AG08395 (cell line): ENCODE measurements at regions not wholly inside any gene's neighbourhood (a gene's known extent, or its start where the extent isn't known, plus 50 kb on each side); places are given as distances from the start of the nearest gene placed in this dataset.
"Not testable (repeated sequence)": the region's sequence is repeated elsewhere in the genome, so short reads cannot be mapped to it uniquely, and the experiment has no call there.

Experiments
- DNase-seq: peaks from one replicate; pipeline ENCODE4 v3.0.0; 2012; ENCODE audit warnings: mixed read lengths, low spot score

DNA sequence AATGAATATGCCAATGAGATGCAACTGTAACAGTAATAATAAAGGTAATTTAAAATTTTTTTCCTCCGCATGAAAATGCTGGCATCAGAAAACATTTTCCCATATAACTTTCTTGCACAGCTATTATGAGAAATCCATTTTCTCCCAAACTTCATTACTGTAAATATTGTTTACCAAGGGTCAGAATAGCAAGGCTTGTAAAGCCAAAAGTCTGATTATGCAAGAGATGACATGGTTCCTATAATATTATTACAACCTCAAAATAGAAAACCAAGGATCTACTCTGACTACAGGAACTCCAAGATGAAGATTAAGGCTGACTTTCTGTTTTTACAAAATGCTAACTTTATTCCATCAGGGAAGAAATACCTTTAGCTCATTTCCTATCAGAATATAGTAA, 162.7 kb upstream of the CDK1 start:
- DNase-seq, result no peak

DNA sequence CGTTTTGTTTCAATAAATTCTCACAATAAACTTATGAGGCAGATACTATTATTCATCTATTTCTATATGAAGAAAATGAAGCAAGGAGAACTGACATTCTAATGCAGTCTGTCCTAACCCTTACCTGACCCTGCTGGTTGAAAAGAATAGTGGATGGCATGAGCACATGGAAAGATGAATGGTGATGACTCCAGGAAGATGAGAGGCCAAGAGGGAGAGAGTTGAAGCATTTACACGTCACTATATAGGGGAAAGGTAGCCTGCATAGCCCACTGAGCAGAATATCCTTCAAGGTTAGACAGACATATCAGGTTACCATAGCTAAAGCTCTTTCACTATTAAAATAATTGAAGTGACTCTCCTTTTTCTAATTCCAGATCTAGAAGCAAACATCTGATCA, 163.9 kb upstream of the CDK1 start:
- DNase-seq, result no peak

DNA sequence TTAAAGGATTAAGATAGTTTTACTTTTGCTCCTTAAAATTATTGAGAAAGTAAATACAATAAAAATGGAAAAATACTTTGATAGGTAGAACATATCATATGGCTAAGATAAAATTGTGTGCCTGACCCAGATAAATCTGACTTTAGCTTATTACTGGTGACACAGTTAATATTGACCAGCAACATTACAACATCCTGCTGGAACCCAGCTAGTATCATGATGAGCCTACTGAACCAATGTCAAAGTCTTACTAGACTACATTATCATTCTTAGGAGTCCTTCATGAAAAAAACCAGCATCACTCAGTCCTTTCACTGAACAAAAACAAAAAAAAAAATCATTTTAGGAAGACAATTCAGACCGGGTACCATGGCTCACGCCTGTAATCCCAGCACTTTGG, 164.8 kb upstream of the CDK1 start:
- DNase-seq, result no peak

DNA sequence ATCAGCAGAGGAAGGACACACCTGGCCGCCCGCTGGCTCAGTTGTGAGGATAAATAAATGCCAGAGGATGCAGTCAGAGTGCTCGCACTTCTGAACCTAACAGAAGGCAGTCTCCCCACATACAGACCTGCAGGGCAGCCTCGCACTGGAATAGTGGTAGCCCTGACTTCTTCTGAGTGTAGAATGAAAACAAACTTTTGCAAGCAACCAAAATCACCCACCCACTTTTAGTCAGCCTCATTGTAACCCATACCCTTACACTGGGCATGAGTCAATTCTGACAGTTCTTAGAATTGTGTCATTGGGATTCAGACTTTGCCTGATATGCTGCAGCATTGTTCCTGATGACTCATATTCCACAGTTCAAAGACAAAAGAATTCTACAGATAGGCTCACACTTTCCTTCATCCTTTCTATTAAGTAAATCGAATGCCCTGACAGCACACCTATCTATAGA, 167.0 kb upstream of the CDK1 start:
- peak; percentile 71 for DNase-seq

DNA sequence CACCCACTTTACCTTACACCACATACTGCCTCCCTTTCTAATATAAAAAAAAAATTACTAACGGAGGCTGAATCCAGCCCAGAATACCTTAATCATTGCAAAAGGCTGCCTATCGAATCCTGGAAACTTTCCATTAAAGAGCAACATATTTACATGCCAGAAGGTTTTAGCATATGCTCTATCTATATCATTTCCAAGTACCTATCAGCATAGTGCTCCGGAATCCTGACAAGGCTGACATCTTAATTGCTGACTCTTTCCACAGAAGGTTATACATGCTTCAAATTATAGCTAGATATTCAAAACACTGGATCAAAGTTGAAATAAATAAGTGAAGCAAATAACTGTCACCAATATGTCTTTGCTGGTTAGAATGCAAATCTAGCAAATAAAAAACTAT, 170.9 kb upstream of the CDK1 start:
- no peak for DNase-seq

DNA sequence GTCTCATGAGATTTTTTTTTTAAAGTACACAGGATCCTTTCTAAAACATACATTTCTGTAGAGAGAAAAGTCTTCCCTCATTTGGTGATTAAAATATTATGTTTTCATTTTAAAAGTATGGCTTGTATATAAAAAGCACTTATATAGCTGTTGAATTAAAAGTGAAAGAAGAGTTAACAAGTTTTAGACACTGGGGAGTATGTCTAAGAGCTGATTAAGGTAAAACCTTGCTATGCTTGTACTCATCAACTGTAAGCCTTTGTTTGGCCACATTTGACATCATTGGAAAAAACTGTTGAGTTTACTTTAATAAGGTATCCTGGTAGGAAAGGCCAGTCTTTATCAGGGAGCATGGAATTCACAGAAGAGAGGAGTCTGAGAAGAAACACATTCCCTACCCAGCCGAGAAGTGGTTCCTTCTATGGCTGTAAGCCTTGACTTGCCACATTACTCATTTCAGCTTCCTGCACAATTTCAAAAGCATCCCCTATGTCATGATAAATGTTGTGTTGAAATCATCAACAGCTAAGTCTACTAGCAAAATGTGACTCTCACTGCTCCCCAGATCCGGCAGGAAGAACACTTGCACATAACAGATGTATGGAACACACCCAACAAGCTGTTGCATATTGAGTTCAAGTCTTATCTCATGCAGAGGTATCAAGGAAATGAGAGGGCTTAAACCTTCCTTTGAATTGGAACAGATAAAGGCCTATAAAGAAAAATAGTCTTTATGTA, 171.8 kb upstream of the CDK1 start:
- DNase-seq, result peak; percentile 14

DNA sequence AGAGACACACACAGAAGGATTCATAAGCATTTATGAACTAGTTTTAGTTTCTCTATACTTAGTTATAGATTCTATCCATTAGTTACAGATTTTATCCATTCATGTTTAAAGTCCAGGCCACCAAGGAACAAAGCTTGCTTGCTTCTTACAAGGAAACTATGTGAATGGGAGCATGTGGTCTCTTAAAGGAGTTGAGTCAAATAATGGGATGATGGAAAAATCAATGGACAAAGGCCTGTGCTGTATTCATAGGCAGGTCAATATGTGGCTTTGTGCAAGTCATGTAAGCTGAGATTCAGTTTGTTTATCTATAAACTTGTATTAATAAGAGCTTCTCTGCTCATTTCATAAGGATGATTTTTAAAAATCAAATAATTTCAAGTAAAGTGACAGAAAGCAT, 172.8 kb upstream of the CDK1 start:
- no peak for DNase-seq

DNA sequence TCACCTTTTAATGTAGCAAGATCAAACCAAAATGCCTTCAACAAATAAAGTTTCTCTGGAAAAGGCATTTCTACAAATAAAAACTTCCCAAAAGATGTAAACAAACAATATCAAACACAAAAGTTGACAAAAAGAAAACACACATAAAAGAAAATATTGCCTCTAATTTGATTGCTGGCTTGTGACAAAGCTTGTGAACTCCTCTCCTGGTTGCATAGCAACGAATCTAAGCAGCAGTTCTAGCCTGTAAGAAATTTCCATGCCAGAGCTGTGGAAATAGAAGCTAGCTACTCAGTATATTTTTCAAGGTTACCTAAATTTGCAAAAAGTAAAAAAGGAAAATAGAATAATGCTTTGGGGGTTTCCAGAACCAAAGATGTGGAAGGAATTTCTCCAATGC, 173.9 kb upstream of the CDK1 start:
- no peak for DNase-seq

DNA sequence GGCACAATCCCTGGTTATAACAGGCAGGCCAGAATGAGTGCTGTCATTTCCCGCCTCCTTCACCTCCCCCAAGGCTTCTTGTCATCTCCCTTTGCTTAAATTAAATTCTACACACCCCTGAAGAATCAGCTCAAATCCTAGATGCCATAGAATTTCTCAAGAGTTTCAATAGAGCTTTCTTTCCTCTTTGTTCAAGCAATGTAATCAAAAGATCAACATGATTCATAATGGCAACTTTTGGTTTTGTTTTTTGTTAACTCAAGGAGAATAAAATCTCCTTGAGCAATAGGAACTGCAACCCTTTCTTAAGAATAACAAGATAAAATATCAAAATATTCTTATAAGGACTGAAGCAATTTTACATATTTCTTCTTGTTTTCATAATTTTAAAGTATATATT, 180.8 kb upstream of the CDK1 start:
- DNase-seq, result no peak

DNA sequence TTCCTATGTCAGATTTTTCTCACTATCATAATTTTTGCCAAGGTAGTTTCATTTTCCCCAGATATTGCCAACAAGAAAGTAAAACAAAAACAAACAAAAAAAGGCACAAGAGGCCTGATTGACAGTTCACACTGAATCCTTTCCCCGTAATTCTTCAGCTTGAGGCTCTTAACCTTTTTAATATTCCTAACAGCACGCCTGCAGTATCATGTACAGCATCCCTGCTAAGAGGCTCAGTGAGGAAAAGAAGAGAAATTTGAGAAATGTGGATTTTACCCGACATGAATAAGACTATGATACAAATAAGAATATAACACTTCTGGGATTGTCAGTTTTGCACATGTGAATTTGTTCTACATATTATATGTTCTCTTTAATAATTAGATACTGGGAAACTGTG, 182.4 kb upstream of the CDK1 start:
- no peak for DNase-seq

DNA sequence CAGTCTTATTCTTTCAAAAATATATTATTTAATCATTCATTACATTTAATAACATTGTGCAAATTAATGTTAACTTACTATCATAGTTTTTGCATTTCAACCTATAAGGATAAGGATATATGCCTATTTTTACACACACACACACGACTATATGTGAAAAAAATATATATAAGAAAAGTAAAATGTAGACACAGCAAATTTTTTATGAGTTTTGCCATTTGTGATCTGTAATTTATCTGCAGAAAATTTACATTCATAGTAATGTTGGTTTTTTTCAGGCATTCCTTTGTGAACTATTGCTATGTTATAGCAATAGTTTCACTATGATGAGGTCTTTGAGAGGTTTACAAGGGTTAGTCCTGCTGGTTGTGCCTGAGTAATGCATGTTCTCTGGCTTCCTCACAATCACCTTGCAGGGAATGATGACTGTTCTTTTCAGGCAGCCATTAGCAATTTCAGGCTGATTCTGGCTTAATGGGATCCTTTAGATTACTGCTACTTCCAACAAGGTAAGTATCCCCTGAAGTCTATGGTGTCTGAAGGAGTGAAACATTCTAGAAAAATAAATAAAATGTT, 183.7 kb upstream of the CDK1 start:
- DNase-seq, result no peak

DNA sequence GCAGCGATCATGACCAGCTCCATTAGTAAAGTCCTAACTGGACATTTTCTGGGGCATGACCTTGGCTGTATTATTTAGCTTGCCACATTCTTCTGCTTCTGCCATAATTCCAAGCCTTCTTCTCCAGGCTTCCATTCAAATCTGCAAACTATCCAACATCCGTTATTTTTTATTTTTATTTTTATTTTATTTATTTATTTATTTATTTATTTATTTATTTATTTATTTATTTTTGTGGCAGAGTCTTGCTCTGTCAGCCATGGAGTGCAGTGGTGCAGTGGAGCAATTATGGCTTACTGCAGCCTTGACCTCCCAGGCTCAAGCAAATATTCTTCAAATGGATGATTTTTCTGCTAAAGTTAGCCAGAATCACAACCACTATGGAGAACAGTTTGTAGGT, 187.2 kb upstream of the CDK1 start:
- DNase-seq, result no peak

DNA sequence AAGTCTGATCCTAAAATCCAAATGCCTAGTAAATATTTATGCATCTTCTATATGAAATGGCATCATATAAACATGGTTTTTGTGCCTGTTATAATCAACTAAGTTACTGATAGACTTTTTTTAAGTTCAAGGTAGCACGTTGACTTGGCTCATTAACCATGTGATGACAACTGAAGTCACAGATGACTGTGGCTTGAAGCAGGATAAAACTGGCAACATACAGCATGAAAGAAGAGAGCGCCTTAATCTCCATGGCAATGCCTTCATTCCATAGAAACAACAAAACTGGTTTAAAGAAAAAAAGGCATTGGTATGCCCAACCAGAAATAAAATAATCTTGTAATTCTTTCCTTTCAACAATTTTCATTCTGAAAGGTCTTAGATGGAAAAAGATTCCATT, 188.9 kb upstream of the CDK1 start:
- no peak for DNase-seq

DNA sequence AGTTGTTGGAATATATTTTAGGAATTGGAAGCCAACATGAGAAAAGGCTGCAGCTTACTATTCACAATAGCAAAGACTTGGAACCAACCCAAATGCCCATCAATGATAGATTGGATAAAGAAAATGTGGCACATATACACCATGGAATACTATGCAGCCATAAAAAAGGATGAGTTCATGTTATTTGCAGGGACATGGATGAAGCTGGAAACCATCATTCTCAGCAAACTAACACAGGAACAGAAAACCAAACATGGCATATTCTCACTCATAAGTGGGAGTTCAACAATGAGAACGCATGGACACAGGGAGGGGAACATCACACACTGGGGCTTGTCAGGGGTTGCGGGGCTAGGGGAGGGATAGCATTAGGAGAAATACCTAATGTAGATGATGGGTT, 192.1 kb upstream of the ANK3 start:
- DNase-seq, result not testable (repeated sequence)

DNA sequence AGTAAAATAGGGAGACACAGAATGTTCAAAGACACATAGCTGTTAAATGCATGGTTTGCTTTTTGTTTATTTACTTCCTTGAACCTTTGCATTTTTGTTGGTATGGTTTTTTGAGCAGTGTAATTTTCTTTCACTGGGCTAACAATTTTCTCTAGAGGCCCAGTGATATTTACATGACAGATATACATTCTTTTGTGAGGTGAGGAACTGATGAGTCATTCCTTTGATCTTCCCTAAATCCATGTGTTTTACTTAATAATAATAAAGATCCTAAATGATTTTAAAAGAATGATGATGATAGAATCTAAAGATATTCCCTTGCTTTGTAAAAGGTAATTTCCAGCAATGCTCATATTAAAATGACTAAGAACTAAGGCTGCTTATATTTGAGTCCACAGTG, 188.5 kb upstream of the ANK3 start:
- no peak for DNase-seq

DNA sequence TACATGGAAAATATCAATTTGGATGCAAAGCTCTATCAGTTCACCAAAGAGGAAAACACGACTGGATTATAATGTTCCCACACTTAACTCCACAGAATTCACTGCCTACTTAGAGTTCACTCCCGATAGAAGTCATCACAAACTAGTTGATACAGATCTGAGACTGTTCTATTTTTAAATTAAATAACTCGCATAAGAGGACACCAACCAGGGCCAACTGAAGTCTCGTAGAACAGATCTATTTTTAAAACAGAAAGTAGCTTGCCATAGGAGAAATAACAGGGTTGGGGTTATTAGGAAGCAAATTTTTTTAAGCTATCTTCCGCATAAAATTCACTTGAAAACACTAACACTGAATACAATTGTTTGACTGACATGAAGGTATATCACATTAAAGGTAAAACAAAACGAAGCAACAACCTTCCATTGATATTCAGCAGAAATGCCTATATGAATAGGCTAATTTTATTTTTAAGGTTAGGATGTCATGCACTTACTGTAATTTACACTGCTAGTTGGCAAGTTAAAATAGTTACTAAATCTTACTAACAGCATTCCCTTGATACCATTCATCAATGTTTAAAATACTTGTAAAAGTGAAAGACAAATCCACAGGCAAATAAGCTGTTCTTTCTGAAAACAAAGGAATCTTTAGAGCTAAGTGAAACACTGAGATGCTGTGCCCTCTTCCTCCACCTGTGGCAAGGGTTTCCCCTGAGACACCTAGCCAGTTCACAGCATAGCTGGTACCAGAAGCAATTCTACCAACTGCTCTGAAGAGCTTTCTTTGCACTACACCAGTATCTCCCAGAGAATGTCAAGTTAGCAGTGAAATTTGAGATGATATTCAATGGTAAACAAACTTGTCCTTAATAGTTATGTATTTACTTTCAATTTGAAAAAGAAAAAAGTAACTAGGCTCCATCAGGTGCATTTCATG, 186.7 kb upstream of the ANK3 start:
- DNase-seq, result no peak

DNA sequence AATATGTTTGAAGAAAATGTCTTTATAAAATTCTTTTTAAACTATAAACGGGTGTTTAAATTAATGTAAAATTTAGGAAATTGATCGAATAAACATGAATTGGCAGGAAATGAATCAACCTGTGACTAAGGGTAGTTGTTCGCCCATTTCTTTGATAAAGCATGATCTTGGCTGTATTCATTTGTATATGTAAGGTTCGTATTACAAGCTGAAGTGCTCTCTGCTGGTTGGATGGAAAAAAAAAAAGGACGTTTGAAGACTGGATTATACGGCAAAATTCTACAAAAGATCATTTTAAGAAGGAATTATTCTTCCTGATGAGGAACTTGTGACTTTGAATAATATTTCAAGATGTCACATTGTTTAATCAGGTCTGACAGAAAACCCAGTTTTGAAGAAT, 185.4 kb upstream of the ANK3 start:
- no peak for DNase-seq

DNA sequence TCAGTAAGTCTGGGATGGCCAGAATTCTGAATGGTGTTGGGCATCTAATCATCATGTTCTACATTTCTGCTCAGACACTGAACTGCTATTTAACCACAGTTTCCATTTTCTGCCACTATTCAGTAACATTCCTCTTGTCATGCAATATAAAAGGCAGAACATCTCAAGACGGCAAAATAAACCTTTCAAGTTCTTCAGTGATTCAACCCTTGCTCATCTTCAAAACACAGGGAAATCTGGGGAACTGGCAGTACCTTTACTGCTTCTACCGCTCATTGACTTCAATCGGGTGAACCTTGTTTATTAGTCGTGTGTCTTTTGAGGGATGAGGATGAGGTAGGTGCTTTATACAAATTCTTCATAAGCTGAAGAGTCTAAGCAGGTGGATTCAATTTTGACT, 184.7 kb upstream of the ANK3 start:
- no peak for DNase-seq

DNA sequence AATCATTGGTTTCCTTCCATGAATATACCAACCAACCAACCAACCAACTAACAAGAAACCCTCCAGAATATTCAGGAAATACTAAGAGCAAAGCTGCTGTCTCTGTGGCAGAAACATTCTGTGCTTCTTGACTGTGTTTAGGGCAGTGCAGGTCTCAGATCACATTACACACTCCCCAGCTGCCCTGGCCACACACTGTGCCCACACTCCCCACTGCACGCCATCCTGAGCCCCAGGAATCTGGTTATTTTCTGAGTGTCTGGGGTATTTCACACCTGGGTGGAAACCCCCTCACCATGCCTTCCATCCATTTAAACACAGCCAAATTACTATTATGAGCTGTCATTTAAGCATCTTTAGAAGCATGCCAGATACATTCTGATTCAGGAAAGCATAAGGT, 183.7 kb upstream of the ANK3 start:
- DNase-seq, result no peak

DNA sequence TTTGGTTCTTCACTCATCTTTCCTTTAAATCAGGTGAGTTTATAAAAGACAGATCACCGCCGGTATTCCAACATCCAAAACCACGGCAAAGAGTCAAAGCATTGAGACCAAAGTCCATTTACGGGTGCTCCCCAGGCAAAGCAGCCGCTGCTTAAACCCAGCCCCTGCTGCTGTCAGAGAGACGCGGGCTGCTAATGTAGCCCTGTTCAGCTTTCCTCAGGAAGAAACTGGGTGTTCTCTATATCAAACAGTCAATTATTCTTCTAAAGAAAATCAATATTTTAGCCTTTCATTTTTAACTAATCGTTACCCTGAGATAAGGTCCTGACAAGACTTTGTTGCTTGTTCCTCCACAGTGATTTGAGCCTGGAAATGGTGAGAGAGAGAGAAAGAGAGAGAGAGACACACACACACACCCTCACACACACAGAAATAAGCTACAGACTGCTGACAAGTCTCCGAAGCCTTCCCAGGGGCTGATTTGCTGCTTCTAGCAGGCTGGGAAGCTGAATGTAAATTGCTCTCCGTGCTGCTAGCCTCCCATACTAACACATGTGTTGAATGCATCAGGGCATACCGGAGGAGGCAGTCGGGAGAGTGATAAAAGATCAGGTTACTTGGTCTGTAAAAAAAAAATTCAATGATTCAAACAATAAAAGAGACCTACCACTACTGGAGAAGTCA, 183.0 kb upstream of the ANK3 start:
- peak; percentile 22 for DNase-seq

DNA sequence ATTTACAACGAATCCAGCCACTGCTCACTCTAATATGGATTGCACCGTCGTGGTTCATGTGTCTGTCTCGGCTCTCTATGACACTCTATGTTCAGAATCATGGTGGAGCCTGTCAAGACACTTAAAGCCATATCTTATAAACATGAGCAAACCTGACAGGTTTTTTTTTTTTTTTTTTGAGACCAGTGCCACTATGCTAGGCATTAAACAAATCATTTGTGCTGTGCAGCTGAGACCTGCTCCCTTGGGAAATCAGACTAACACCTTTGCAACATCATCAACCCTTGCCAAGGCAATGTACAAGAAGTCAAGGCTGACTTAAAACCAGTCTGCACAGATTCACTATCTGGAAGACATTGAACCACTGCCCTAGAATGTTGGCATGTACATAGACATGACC, 181.2 kb upstream of the ANK3 start:
- DNase-seq, result no peak

DNA sequence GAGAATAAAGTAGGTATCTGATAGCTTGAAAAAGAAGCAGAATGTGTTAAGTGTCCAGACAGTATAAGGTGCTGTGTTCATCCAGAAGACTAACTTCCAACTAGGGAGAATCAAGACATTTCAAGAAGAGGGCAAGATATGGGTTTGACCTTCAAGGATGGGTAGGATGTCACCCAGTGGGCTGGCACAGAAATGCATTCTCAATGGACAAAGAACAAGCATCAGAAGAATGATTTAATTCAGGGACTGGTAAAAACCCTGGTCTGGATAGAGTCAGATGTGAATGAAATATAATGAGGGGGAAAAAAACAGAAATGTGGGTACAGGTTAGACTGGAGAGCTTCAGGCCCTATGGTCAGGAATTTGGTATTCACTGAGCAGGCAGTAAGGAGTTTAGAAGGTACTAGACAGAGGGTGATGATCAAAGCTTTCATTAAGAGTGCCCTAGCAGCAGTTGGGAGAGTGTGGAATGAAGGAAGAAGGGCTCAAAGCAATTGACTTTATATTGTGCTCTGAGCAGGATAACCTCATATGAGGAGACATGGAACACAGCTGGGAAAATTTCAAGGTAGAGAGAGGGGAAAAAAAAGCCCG, 180.7 kb upstream of the ANK3 start:
- no peak for DNase-seq
